CD14-positive monocyte (primary cell): ENCODE measurements at regions not wholly inside any gene's neighbourhood (a gene's known extent, or its start where the extent isn't known, plus 50 kb on each side); places are given as distances from the start of the nearest gene placed in this dataset.

Source experiments
- DNase-seq, 3 donors: peaks; one replicate each; pipeline ENCODE4 v3.0.0-alpha.2; 2011 to 2022
- H2AFZ ChIP-seq: 2 replicates; pipeline ENCODE4 v1.6.0; 2012; ENCODE audit warnings: mild to moderate bottlenecking, low read depth, low read length, inconsistent platforms; ENCODE audit not compliant: insufficient read depth, poor library complexity, severe bottlenecking
- H3K27ac ChIP-seq, 2 donors: 1 replicate in 1 of 2; 2 replicates in 1 of 2; pipeline ENCODE4 v1.5.1; 2012 to 2013; ENCODE audit warnings: low read length in 2 of 2, control low read depth in 1 of 2, inconsistent platforms in 1 of 2, low read depth in 1 of 2, mild to moderate bottlenecking in 1 of 2
- H3K27me3 ChIP-seq, 2 donors: one replicate each; pipeline versions ENCODE4 v1.6.0 to v1.6.1; 2011 to 2013; ENCODE audit warnings: low read length in 2 of 2; ENCODE audit not compliant: control insufficient read depth in 2 of 2, insufficient read depth in 2 of 2
- H3K36me3 ChIP-seq, 2 donors: replicated peaks in 1 of 2; 1 replicate in 1 of 2; 2 replicates in 1 of 2; pipeline versions ENCODE4 v1.5.1 to v1.6.1; 2012 to 2013; ENCODE audit warnings: low read length in 2 of 2, control low read depth in 1 of 2, inconsistent platforms in 1 of 2, mild to moderate bottlenecking in 1 of 2; ENCODE audit not compliant: insufficient read depth in 2 of 2, control insufficient read depth in 1 of 2
- H3K4me1 ChIP-seq, 2 donors: 1 replicate in 1 of 2; 2 replicates in 1 of 2; pipeline versions ENCODE4 v1.5.1 to v1.6.1; 2012 to 2013; ENCODE audit warnings: low read length in 2 of 2, control low read depth in 1 of 2, inconsistent platforms in 1 of 2, mild to moderate bottlenecking in 1 of 2, moderate library complexity in 1 of 2; ENCODE audit not compliant: insufficient read depth in 2 of 2, control insufficient read depth in 1 of 2
- H3K4me2 ChIP-seq: replicated peaks from 2 replicates; pipeline ENCODE3; 2012; ENCODE audit warnings: low read length, moderate library complexity, mild to moderate bottlenecking; ENCODE audit not compliant: poor library complexity, severe bottlenecking; ENCODE audit errors: extremely low read depth
- H3K4me3 ChIP-seq, 3 experiments: fragments of 200-600 bp in 1 of 3; sonication (generic) in 1 of 3; replicated peaks in 1 of 3; 1 replicate in 2 of 3; 2 replicates in 1 of 3; pipeline ENCODE4 v1.5.1; 2011 to 2013; ENCODE audit warnings: low read length in 3 of 3, mild to moderate bottlenecking in 3 of 3, control low read depth in 2 of 3, low read depth in 2 of 3, inconsistent platforms in 1 of 3, moderate library complexity in 1 of 3
- H3K79me2 ChIP-seq: 2 replicates; pipeline ENCODE4 v1.6.0; 2012; ENCODE audit warnings: mild to moderate bottlenecking, control low read depth, inconsistent platforms, low read length, moderate library complexity; ENCODE audit not compliant: insufficient read depth
- H3K9ac ChIP-seq: 2 replicates; pipeline ENCODE4 v1.6.0; 2017; ENCODE audit warnings: low read length, mild to moderate bottlenecking; ENCODE audit not compliant: insufficient read depth, poor library complexity, severe bottlenecking
- H3K9me3 ChIP-seq, 2 donors: replicated peaks in 1 of 2; 1 replicate in 1 of 2; 2 replicates in 1 of 2; pipeline versions ENCODE4 v1.5.1 to v1.6.1; 2012 to 2013; ENCODE audit warnings: low read length in 2 of 2, control low read depth in 1 of 2; ENCODE audit not compliant: control insufficient read depth in 1 of 2, insufficient read depth in 1 of 2
- H4K20me1 ChIP-seq: 2 replicates; pipeline ENCODE4 v1.6.0; 2012; ENCODE audit warnings: mild to moderate bottlenecking, low read length, control low read depth, moderate library complexity; ENCODE audit not compliant: insufficient read depth
- H3K27ac Mint-ChIP-seq, 7 donors: one replicate each; pipeline ENCODE4 v1.8.0; 2020; ENCODE audit warnings: mild to moderate bottlenecking in 7 of 7, mixed read lengths in 7 of 7, moderate library complexity in 6 of 7, inconsistent platforms in 2 of 7
- H3K27me3 Mint-ChIP-seq, 3 donors: one replicate each; pipeline ENCODE4 v1.8.0; 2021 to 2022; ENCODE audit warnings: low read depth in 3 of 3, mild to moderate bottlenecking in 3 of 3, mixed read lengths in 3 of 3, moderate library complexity in 3 of 3, inconsistent platforms in 1 of 3
- H3K36me3 Mint-ChIP-seq, 2 donors: one replicate each; pipeline ENCODE4 v1.8.0; 2020; ENCODE audit warnings: mixed read lengths in 2 of 2, inconsistent platforms in 1 of 2, mild to moderate bottlenecking in 1 of 2
- H3K4me1 Mint-ChIP-seq: one replicate; pipeline ENCODE4 v1.8.0; 2020; ENCODE audit warnings: mild to moderate bottlenecking, mixed read lengths
- H3K4me3 Mint-ChIP-seq, 2 donors: one replicate each; pipeline ENCODE4 v1.8.0; 2020; ENCODE audit warnings: mild to moderate bottlenecking in 2 of 2, mixed read lengths in 2 of 2, moderate library complexity in 1 of 2
- H3K9me3 Mint-ChIP-seq, 7 donors: one replicate each; pipeline ENCODE4 v1.8.0; 2020 to 2022; ENCODE audit warnings: mixed read lengths in 7 of 7, mild to moderate bottlenecking in 6 of 7, moderate library complexity in 6 of 7, inconsistent platforms in 2 of 7
- CTCF ChIP-seq: fragments of 200-600 bp; IDR thresholded peaks from one replicate; pipeline ENCODE4 v1.8.0; 2022; ENCODE audit warnings: antibody characterized with exemption, mild to moderate bottlenecking
- WGBS: methylation state at CpG from one replicate; pipeline ENCODE4 v1.1.5; 2013; ENCODE audit warnings: missing lambda C conversion rate; ENCODE audit not compliant: insufficient coverage; 5-methylcytosine and 5-hydroxymethylcytosine counted together
- intact Hi-C, 2 donors: fragments of 100-400 bp; cut with micrococcal nuclease; formaldehyde crosslinking; loops; one replicate each; pipeline versions ENCODE4 v1.15.0 to v1.15.1; 2023

GRCh38 chr5:171531638-171532037 is 112.2 kb downstream of the FGF18 start:
- Histone ChIP-seq H3K36me3 (no peaks in the 10 kb centered on the region), H4K20me1 (no peaks in the 10 kb centered on the region), H3K4me3 (no peak overlapping the region), H3K79me2 (no peaks in the 10 kb centered on the region), H3K27ac (no peak overlapping the region), H3K9me3 (no peaks in the 10 kb centered on the region), H3K4me2 (no peak overlapping the region), H3K4me1 (no peaks in the 10 kb centered on the region), H3K9ac (no peak overlapping the region), H3K27me3 (peaks cover 0 to 4% of the 10 kb centered on the region in 2 donors), H2AFZ (no peak overlapping the region)
- Mint-ChIP-seq H3K4me1 (no peaks in the 10 kb centered on the region), H3K27me3 (peaks cover 4 to 15% (median 9%) of the 10 kb centered on the region in 3 donors), H3K4me3 (no peak overlapping the region), H3K36me3 (no peaks in the 10 kb centered on the region), H3K9me3 (peaks cover 0 to 1% (median 0%) of the 10 kb centered on the region in 7 donors), H3K27ac (no peak overlapping the region)
- WGBS, result no CpG with 5 or more reads among the region's 3 CpGs
- intact Hi-C loops, result no loop called here
- TF ChIP-seq CTCF, result no peak
- DNase-seq, result no peak

DNA sequence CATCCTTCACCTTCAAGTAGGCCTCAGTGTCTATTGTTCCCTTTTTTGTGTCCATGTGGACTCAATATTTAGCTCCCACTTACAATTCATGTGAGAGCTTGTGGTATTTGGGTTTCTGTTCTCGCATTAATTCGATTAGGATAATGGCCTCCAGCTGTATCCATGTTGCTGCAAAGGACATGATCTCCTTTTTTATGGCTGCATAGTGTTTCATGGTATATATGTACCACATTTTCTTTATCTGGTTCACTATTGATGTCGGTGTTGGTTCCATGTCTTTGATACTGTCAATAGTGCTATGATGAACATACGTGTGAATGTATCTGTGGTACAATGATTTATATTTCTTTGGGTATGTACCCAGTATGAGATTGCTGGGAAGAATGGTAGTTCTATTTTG is 113.7 kb downstream of the FGF18 start:
- no peaks in the 10 kb centered on the region for H4K20me1 ChIP-seq
- H3K4me1 ChIP-seq, result no peaks in the 10 kb centered on the region
- peaks cover 0 to 4% of the 10 kb centered on the region in 2 donors for H3K27me3 ChIP-seq
- no peaks in the 10 kb centered on the region for H3K36me3 ChIP-seq
- Mint-ChIP-seq H3K27me3 (peaks cover 4 to 15% (median 9%) of the 10 kb centered on the region in 3 donors), H3K9me3 (peaks cover 0 to 1% (median 0%) of the 10 kb centered on the region in 7 donors), H3K4me3 (no peak overlapping the region), H3K27ac (no peak overlapping the region), H3K36me3 (no peaks in the 10 kb centered on the region), H3K4me1 (no peaks in the 10 kb centered on the region)
- no peak for DNase-seq
- H3K4me2 ChIP-seq, result no peak overlapping the region
- no CpG with 5 or more reads among the region's 4 CpGs for WGBS
- intact Hi-C loops, result no loop called here
- no peak overlapping the region for H2AFZ ChIP-seq
- no peak overlapping the region for H3K27ac ChIP-seq
- no peaks in the 10 kb centered on the region for H3K79me2 ChIP-seq
- H3K9ac ChIP-seq, result no peak overlapping the region
- no peak for TF ChIP-seq CTCF
- H3K9me3 ChIP-seq, result no peaks in the 10 kb centered on the region
- no peak overlapping the region for H3K4me3 ChIP-seq
